Activated CD8-positive, alpha-beta memory T cell treated with anti-CD3 and anti-CD28 coated beads for 4 hours (primary cell): ENCODE measurements at regions not wholly inside any gene's neighbourhood (a gene's known extent, or its start where the extent isn't known, plus 50 kb on each side); places are given as distances from the start of the nearest gene placed in this dataset.

Experiments used
- DNase-seq, 2 donors: peaks; one replicate each; pipeline ENCODE4 v3.0.0-alpha.2; 2020; ENCODE audit warnings: low read depth in 2 of 2

- DNase-seq, result no peak
Observed at GRCh38 chr6:170162775-170163404, 128.0 kb downstream of the DLL1 start.

- DNase-seq, result no peak
Observed at GRCh38 chr6:170162011-170162774, 128.7 kb downstream of the DLL1 start.

GRCh38 chr6:170160628-170161611 is 130.0 kb downstream of the DLL1 start:
- no peak for DNase-seq

GRCh38 chr6:170160031-170160627 is 130.7 kb downstream of the DLL1 start:
- DNase-seq, result no peak

- no peak for DNase-seq
Observed at GRCh38 chr6:170159022-170159965, 131.6 kb downstream of the DLL1 start.

- DNase-seq, result no peak
Observed at GRCh38 chr6:170158296-170159021, 132.4 kb downstream of the DLL1 start.

- DNase-seq, result no peak
Observed at GRCh38 chr6:170157567-170158218, 133.2 kb downstream of the DLL1 start.

GRCh38 chr6:170156448-170157375 is 134.2 kb downstream of the DLL1 start:
- DNase-seq, result no peak

- DNase-seq, result no peak
Observed at GRCh38 chr6:170155464-170156196, 135.2 kb downstream of the DLL1 start.

- DNase-seq, result no peak
Observed at GRCh38 chr6:170153436-170154319, 137.2 kb downstream of the DLL1 start.

GRCh38 chr6:170152989-170153388 is 137.9 kb downstream of the DLL1 start:
- no peak for DNase-seq

GRCh38 chr6:170152124-170152926 is 138.6 kb downstream of the DLL1 start:
- no peak for DNase-seq

- no peak for DNase-seq
Observed at GRCh38 chr6:170151804-170152123, 139.1 kb downstream of the DLL1 start.

GRCh38 chr6:170151321-170151771 is 139.5 kb downstream of the DLL1 start:
- DNase-seq, result no peak

- DNase-seq, result no peak
Observed at GRCh38 chr6:170150590-170150945, 140.3 kb downstream of the DLL1 start.
